ENCODE measurements at regions not wholly inside any gene's neighbourhood (a gene's known extent, or its start where the extent isn't known, plus 50 kb on each side); places are given as distances from the start of the nearest gene placed in this dataset.

DNA sequence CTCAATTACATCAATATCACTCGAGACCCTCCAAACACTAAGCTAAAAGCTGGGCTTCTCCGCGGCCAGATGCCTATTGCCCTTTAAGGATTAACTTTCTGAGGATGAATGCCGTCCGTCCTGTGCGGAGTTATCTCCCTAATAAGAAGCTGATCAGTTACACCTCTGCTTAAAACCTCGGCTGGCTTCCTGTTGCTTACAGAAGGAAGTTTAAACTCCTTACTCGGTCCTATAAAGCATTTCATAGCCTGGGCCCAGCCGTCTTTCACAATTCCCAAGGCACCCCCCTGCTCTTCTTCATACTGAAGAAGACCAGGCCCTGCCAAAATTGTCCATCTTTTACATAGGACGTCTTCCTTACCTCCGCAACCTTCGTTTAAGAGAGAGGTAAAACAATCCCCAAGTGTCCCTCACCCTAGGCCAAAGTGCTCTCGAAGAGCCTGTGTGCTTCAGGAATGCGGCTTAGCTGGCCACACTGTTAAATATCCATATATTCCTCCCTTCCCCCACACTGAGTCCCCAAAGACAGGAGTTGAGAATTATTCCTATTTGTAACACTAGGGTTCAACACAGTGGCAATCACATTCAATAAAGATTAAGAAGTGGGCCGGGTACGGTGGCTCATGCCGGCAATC, 112.6 kb upstream of the IRX5 start:
- DNase-seq = no peak
- Histone ChIP-seq H3K4me3 (ENCODE audit: low read depth in 1 of 3, low read length in 3 of 3) (no peak overlapping the region), H3K9me3 (ENCODE audit: control insufficient read depth in 2 of 2, insufficient read depth in 1 of 2, low read depth in 1 of 2, low read length in 1 of 2) (no peaks in the 10 kb centered on the region), H3K27ac (ENCODE audit: low read depth in 1 of 3, low read length in 2 of 3) (no peak overlapping the region), H3K27me3 (ENCODE audit: control insufficient read depth in 3 of 3, insufficient read depth in 3 of 3, low read length in 3 of 3) (peaks cover 0 to 3% (median 0%) of the 10 kb centered on the region in 3 donors), H3K36me3 (ENCODE audit: control insufficient read depth in 3 of 3, insufficient read depth in 2 of 3, low read depth in 1 of 3, low read length in 3 of 3) (no peaks in the 10 kb centered on the region), H3K4me1 (ENCODE audit: control insufficient read depth in 3 of 3, insufficient read depth in 2 of 3, low read depth in 1 of 3, low read length in 2 of 3) (no peaks in the 10 kb centered on the region)
- WGBS, 3 donors = 64 to 72% (median 69%) methylated on average over 17 of the region's 17 CpGs
- FAIRE-seq = no peak

DNA sequence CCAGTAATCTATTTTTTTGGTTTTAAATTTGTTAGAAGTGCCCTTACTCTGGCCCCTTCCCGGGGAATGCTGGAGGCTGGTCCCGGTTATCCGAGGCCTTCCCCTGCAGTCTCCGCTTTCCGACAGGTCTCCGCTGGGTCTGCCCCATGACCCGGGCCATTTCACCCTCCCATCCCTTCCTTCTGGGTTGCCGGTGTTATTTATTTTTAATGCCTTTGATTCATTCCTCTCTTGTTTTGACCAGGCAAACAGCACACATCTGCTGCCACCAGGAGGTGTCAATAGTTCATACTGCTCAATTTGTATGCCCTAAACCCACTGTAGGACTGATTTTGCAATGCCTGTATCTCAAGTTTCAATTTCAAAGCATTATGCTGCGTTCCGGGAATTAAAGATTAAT, 113.2 kb upstream of the IRX5 start:
- Histone ChIP-seq H3K9me3 (ENCODE audit: control insufficient read depth in 2 of 2, insufficient read depth in 1 of 2, low read depth in 1 of 2, low read length in 1 of 2) (no peaks in the 10 kb centered on the region), H3K27ac (ENCODE audit: low read depth in 1 of 3, low read length in 2 of 3) (no peak overlapping the region), H3K27me3 (ENCODE audit: control insufficient read depth in 3 of 3, insufficient read depth in 3 of 3, low read length in 3 of 3) (peaks cover 0 to 3% (median 0%) of the 10 kb centered on the region in 3 donors), H3K4me1 (ENCODE audit: control insufficient read depth in 3 of 3, insufficient read depth in 2 of 3, low read depth in 1 of 3, low read length in 2 of 3) (no peaks in the 10 kb centered on the region), H3K4me3 (ENCODE audit: low read depth in 1 of 3, low read length in 3 of 3) (no peak overlapping the region), H3K36me3 (ENCODE audit: control insufficient read depth in 3 of 3, insufficient read depth in 2 of 3, low read depth in 1 of 3, low read length in 3 of 3) (no peaks in the 10 kb centered on the region)
- 63 to 66% (median 65%) methylated on average over 10 of the region's 10 CpGs for WGBS, 3 donors
- FAIRE-seq = no peak
- no peak for DNase-seq

DNA sequence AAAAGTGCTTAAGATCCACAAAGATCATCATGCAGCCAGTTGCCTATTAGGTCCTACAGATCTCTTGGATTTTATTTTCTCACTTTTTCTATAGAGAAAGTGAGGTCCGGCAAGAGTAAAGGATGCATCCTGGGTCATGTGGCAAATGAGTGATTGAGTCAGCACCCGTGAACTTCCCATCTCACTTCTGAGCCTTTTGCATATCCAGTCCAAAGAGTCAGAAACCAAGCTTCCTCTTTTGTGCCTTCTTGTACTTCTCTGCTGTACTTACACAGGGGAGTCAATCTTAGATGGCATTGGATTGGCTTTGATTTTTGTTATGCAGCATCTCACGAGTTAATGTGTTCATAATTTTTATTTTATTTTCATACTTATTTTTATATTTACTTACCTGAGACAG, 114.2 kb upstream of the IRX5 start:
- H3K4me3 ChIP-seq (ENCODE audit: low read depth in 1 of 3, low read length in 3 of 3) = no peak overlapping the region
- peaks cover 0 to 3% (median 0%) of the 10 kb centered on the region in 3 donors for H3K27me3 ChIP-seq (ENCODE audit: control insufficient read depth in 3 of 3, insufficient read depth in 3 of 3, low read length in 3 of 3)
- FAIRE-seq (no peak), DNase-seq (no peak)
- H3K4me1 ChIP-seq (ENCODE audit: control insufficient read depth in 3 of 3, insufficient read depth in 2 of 3, low read depth in 1 of 3, low read length in 2 of 3) = no peaks in the 10 kb centered on the region
- no peak overlapping the region for H3K27ac ChIP-seq (ENCODE audit: low read depth in 1 of 3, low read length in 2 of 3)
- no peaks in the 10 kb centered on the region for H3K36me3 ChIP-seq (ENCODE audit: control insufficient read depth in 3 of 3, insufficient read depth in 2 of 3, low read depth in 1 of 3, low read length in 3 of 3)
- H3K9me3 ChIP-seq (ENCODE audit: control insufficient read depth in 2 of 2, insufficient read depth in 1 of 2, low read depth in 1 of 2, low read length in 1 of 2) = no peaks in the 10 kb centered on the region
- WGBS, 3 donors = 52 to 66% (median 52%) methylated on average over 3 of the region's 3 CpGs

DNA sequence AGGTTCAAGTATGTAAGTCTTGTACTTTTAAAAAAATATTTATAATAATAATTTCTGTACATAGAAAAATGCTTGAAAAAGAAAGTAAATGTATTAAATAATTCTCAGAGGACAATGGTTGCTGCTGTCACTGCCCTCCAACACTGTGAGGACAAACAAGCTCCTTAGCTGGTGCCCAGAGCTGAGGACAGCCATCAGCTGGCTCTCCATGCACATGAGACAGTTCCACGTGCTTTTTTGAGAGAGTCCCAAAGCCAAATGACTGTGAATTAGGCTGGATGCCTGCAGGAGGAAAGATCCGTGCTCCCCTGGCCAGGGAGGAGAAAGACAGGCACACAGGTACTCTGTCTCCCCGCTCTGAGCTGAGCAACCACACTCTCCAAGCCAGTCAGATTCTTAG, 115.5 kb upstream of the IRX5 start:
- H3K27ac ChIP-seq (ENCODE audit: low read depth in 1 of 3, low read length in 2 of 3) = no peak overlapping the region
- no peak overlapping the region for H3K4me3 ChIP-seq (ENCODE audit: low read depth in 1 of 3, low read length in 3 of 3)
- no peaks in the 10 kb centered on the region for H3K9me3 ChIP-seq (ENCODE audit: control insufficient read depth in 2 of 2, insufficient read depth in 1 of 2, low read depth in 1 of 2, low read length in 1 of 2)
- no peaks in the 10 kb centered on the region for H3K4me1 ChIP-seq (ENCODE audit: control insufficient read depth in 3 of 3, insufficient read depth in 2 of 3, low read depth in 1 of 3, low read length in 2 of 3)
- DNase-seq (no peak), FAIRE-seq (no peak)
- peaks cover 0 to 3% (median 0%) of the 10 kb centered on the region in 3 donors for H3K27me3 ChIP-seq (ENCODE audit: control insufficient read depth in 3 of 3, insufficient read depth in 3 of 3, low read length in 3 of 3)
- 59 to 72% (median 71%) methylated on average over 3 of the region's 3 CpGs for WGBS, 3 donors
- H3K36me3 ChIP-seq (ENCODE audit: control insufficient read depth in 3 of 3, insufficient read depth in 2 of 3, low read depth in 1 of 3, low read length in 3 of 3) = no peaks in the 10 kb centered on the region

DNA sequence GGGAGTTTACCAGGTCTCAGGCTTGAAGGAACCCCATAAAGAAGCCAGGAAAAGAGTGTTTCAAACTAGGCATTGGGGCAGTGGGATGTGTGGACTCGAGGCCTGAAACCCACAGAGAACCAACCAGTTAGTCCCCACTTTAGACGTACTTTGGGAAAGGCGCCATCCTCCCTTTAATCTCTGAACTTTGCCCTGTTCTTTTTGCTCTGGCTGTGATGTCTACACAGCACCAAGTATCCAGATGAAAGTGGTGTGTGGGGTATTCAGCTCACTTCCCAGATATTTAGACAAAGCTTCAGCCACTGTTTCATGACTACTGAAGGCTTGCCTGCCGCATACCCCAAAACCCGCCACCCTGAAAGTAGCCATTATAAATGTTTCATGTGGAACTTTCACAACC, 116.9 kb upstream of the IRX5 start:
- Histone ChIP-seq H3K27ac (ENCODE audit: low read depth in 1 of 3, low read length in 2 of 3) (no peak overlapping the region), H3K27me3 (ENCODE audit: control insufficient read depth in 3 of 3, insufficient read depth in 3 of 3, low read length in 3 of 3) (peaks cover 0 to 3% (median 0%) of the 10 kb centered on the region in 3 donors), H3K4me1 (ENCODE audit: control insufficient read depth in 3 of 3, insufficient read depth in 2 of 3, low read depth in 1 of 3, low read length in 2 of 3) (no peaks in the 10 kb centered on the region), H3K4me3 (ENCODE audit: low read depth in 1 of 3, low read length in 3 of 3) (no peak overlapping the region), H3K36me3 (ENCODE audit: control insufficient read depth in 3 of 3, insufficient read depth in 2 of 3, low read depth in 1 of 3, low read length in 3 of 3) (no peaks in the 10 kb centered on the region), H3K9me3 (ENCODE audit: control insufficient read depth in 2 of 2, insufficient read depth in 1 of 2, low read depth in 1 of 2, low read length in 1 of 2) (no peaks in the 10 kb centered on the region)
- FAIRE-seq (no peak), DNase-seq (no peak)
- 59 to 89% (median 68%) methylated on average over 5 of the region's 5 CpGs for WGBS, 3 donors

DNA sequence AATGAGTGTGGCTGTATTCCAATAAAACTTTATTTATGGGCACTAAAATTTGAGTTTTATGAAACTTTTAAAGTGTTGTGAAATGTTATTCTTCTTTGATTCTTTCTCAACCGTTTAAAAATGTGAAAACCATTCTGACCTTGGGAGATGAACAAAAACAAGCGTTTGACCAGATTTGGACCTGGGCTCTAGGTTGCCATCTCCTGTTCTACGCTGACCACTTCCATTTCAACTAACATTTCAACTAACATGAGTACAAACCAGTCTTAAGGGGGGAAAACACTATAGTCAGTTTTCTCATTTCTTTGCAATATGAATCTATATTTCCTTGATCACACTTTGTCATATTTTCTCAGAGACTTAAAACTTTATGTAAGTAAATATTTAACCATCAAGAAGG, 118.4 kb upstream of the IRX5 start:
- Histone ChIP-seq H3K27ac (ENCODE audit: low read depth in 1 of 3, low read length in 2 of 3) (no peak overlapping the region), H3K4me1 (ENCODE audit: control insufficient read depth in 3 of 3, insufficient read depth in 2 of 3, low read depth in 1 of 3, low read length in 2 of 3) (no peaks in the 10 kb centered on the region), H3K4me3 (ENCODE audit: low read depth in 1 of 3, low read length in 3 of 3) (no peak overlapping the region), H3K36me3 (ENCODE audit: control insufficient read depth in 3 of 3, insufficient read depth in 2 of 3, low read depth in 1 of 3, low read length in 3 of 3) (no peaks in the 10 kb centered on the region), H3K27me3 (ENCODE audit: control insufficient read depth in 3 of 3, insufficient read depth in 3 of 3, low read length in 3 of 3) (peaks cover 0 to 3% (median 0%) of the 10 kb centered on the region in 3 donors), H3K9me3 (ENCODE audit: control insufficient read depth in 2 of 2, insufficient read depth in 1 of 2, low read depth in 1 of 2, low read length in 1 of 2) (no peaks in the 10 kb centered on the region)
- 34 to 43% (median 40%) methylated on average over 3 of the region's 3 CpGs for WGBS, 3 donors
- no peak for FAIRE-seq
- DNase-seq = no peak

DNA sequence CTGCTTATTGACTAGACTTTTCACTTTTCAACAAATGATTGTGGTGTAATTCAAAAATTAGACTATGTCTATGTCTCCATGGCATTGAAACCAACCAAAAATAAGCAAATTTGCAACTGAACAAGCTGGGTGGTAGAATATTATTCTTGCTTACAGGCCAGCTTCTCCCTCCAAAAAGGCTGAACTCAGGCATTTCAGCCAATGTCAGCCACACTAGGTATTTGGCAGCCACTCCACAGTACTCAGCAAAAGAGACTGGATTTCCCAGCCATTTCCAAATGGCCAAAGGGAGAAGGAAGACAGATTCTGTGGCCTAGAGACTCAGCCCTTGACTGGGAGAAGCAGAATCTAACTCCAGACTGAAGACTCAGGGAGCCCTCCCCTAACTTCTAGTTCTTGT, 121.8 kb upstream of the IRX5 start:
- Histone ChIP-seq H3K9me3 (ENCODE audit: control insufficient read depth in 2 of 2, insufficient read depth in 1 of 2, low read depth in 1 of 2, low read length in 1 of 2) (peaks cover 0 to 2% of the 10 kb centered on the region in 2 donors), H3K27ac (ENCODE audit: low read depth in 1 of 3, low read length in 2 of 3) (no peak overlapping the region), H3K36me3 (ENCODE audit: control insufficient read depth in 3 of 3, insufficient read depth in 2 of 3, low read depth in 1 of 3, low read length in 3 of 3) (no peaks in the 10 kb centered on the region), H3K27me3 (ENCODE audit: control insufficient read depth in 3 of 3, insufficient read depth in 3 of 3, low read length in 3 of 3) (peaks cover 0 to 3% (median 0%) of the 10 kb centered on the region in 3 donors), H3K4me3 (ENCODE audit: low read depth in 1 of 3, low read length in 3 of 3) (no peak overlapping the region), H3K4me1 (ENCODE audit: control insufficient read depth in 3 of 3, insufficient read depth in 2 of 3, low read depth in 1 of 3, low read length in 2 of 3) (no peaks in the 10 kb centered on the region)
- DNase-seq = no peak
- FAIRE-seq = no peak

DNA sequence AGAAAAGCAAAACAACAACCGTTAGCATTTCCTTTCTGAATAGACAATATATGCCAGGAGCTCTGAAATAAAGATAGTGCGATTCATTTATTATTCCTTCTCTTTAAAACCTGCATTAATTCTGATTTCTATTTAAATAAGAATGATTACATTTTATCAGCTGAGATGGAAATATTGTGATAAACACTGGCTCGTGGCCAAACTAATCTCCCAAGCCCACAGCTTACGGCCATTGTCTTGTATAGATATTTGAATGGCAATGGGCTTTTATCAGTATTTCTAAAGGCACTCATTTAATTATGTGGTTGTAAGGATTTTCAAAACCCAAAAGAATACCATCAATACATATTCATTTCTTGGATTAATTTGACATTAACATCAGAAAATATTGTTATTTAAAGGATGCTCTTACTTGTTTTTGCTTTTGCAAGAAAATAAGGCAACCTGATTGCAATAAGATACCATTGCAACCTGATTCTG, 123.7 kb upstream of the IRX5 start:
- FAIRE-seq (no peak), DNase-seq (no peak)
- Histone ChIP-seq H3K27me3 (ENCODE audit: control insufficient read depth in 3 of 3, insufficient read depth in 3 of 3, low read length in 3 of 3) (no peaks in the 10 kb centered on the region), H3K4me3 (ENCODE audit: low read depth in 1 of 3, low read length in 3 of 3) (no peak overlapping the region), H3K36me3 (ENCODE audit: control insufficient read depth in 3 of 3, insufficient read depth in 2 of 3, low read depth in 1 of 3, low read length in 3 of 3) (no peaks in the 10 kb centered on the region), H3K9me3 (ENCODE audit: control insufficient read depth in 2 of 2, insufficient read depth in 1 of 2, low read depth in 1 of 2, low read length in 1 of 2) (peaks cover 0 to 2% of the 10 kb centered on the region in 2 donors), H3K4me1 (ENCODE audit: control insufficient read depth in 3 of 3, insufficient read depth in 2 of 3, low read depth in 1 of 3, low read length in 2 of 3) (no peaks in the 10 kb centered on the region), H3K27ac (ENCODE audit: low read depth in 1 of 3, low read length in 2 of 3) (no peak overlapping the region)
- WGBS, 3 donors = 71 to 74% (median 72%) methylated on average over 4 of the region's 4 CpGs

DNA sequence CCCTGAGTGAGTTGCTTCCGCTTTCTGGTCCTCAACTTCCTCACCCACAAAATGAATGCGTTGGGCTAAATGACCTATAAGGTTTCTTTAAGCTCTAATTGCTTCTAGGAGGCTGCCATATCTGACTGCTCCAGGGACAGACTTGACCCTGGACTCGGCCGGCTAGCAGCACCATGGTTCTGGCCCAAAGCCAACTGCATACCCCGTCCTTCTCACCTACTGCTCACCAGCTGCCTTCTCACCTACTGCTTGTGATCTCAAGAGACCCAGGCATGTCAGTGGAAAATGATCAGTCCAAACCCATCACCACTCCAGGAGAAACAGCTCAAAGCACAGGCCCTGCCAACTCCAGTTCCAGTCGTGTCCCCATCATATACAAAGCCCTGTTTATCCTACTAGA, 124.3 kb upstream of the IRX5 start:
- WGBS, 3 donors = 75 to 83% (median 77%) methylated on average over 6 of the region's 6 CpGs
- Histone ChIP-seq H3K4me1 (ENCODE audit: control insufficient read depth in 3 of 3, insufficient read depth in 2 of 3, low read depth in 1 of 3, low read length in 2 of 3) (no peaks in the 10 kb centered on the region), H3K4me3 (ENCODE audit: low read depth in 1 of 3, low read length in 3 of 3) (no peak overlapping the region), H3K9me3 (ENCODE audit: control insufficient read depth in 2 of 2, insufficient read depth in 1 of 2, low read depth in 1 of 2, low read length in 1 of 2) (peaks cover 0 to 2% of the 10 kb centered on the region in 2 donors), H3K36me3 (ENCODE audit: control insufficient read depth in 3 of 3, insufficient read depth in 2 of 3, low read depth in 1 of 3, low read length in 3 of 3) (no peaks in the 10 kb centered on the region), H3K27ac (ENCODE audit: low read depth in 1 of 3, low read length in 2 of 3) (no peak overlapping the region), H3K27me3 (ENCODE audit: control insufficient read depth in 3 of 3, insufficient read depth in 3 of 3, low read length in 3 of 3) (no peaks in the 10 kb centered on the region)
- no peak for DNase-seq
- no peak for FAIRE-seq

Data from small intestine (tissue), 7 donors.